GM23338 (cell line): ENCODE measurements at regions not wholly inside any gene's neighbourhood (a gene's known extent, or its start where the extent isn't known, plus 50 kb on each side); places are given as distances from the start of the nearest gene placed in this dataset.

ENCODE experiments used
- ATAC-seq: fragments of 200-7000 bp; cut with Tn5 transposase; 3 replicates; pipeline ENCODE4 v1.9.1; 2020
- DNase-seq: peaks from one replicate; pipeline ENCODE4 v3.0.0-alpha.2; 2015; ENCODE audit warnings: low spot score
- H2AFZ ChIP-seq: fragments of 200-600 bp; sonication (generic); 2 replicates; pipeline ENCODE4 v1.8.0; 2016; ENCODE audit warnings: antibody characterized with exemption, mild to moderate bottlenecking, moderate library complexity
- H3F3A ChIP-seq: fragments of 200-600 bp; sonication (generic); replicated peaks from 2 replicates; pipeline ENCODE4 v1.8.0; 2017; ENCODE audit warnings: antibody characterized with exemption, mixed run types, low read depth
- H3K27ac ChIP-seq: fragments of 200-600 bp; sonication (generic); 2 replicates; pipeline ENCODE4 v1.6.1; 2016; ENCODE audit warnings: low read depth
- H3K27me3 ChIP-seq: fragments of 200-600 bp; sonication (generic); 2 replicates; pipeline ENCODE4 v1.8.0; 2016; ENCODE audit warnings: mild to moderate bottlenecking, mixed run types, moderate library complexity; ENCODE audit not compliant: insufficient read depth
- H3K36me3 ChIP-seq: fragments of 200-600 bp; sonication (generic); 2 replicates; pipeline ENCODE4 v1.8.0; 2016; ENCODE audit warnings: mild to moderate bottlenecking; ENCODE audit not compliant: insufficient read depth
- H3K4me1 ChIP-seq: fragments of 200-600 bp; sonication (generic); 2 replicates; pipeline ENCODE4 v1.8.0; 2016; ENCODE audit warnings: mild to moderate bottlenecking, moderate library complexity; ENCODE audit not compliant: insufficient read depth
- H3K4me2 ChIP-seq: fragments of 200-600 bp; sonication (generic); 2 replicates; pipeline ENCODE4 v1.7.1; 2017; ENCODE audit warnings: mixed run types
- H3K4me3 ChIP-seq: fragments of 200-600 bp; sonication (generic); 2 replicates; pipeline ENCODE4 v1.6.1; 2016; ENCODE audit warnings: mixed run types
- H3K79me2 ChIP-seq: fragments of 200-600 bp; sonication (generic); replicated peaks from 2 replicates; pipeline ENCODE4 v1.8.0; 2017; ENCODE audit warnings: mild to moderate bottlenecking; ENCODE audit not compliant: insufficient read depth
- H3K9me2 ChIP-seq: fragments of 200-600 bp; sonication (generic); 2 replicates; pipeline ENCODE4 v1.8.0; 2017; ENCODE audit not compliant: insufficient read depth
- H4K20me1 ChIP-seq: fragments of 200-600 bp; sonication (generic); replicated peaks from 2 replicates; pipeline ENCODE4 v1.8.0; 2017; ENCODE audit warnings: mild to moderate bottlenecking; ENCODE audit not compliant: insufficient read depth
- H3K27ac Mint-ChIP-seq: 2 replicates; pipeline ENCODE4 v1.8.0; 2020; ENCODE audit warnings: inconsistent platforms, mild to moderate bottlenecking, moderate library complexity, mixed read lengths
- H3K27me3 Mint-ChIP-seq: 3 replicates; pipeline ENCODE4 v1.8.0; 2022; ENCODE audit warnings: low read depth, mild to moderate bottlenecking, moderate library complexity, mixed read lengths, inconsistent platforms; ENCODE audit not compliant: insufficient read depth, poor library complexity
- H3K36me3 Mint-ChIP-seq: 3 replicates; pipeline ENCODE4 v1.8.0; 2021; ENCODE audit warnings: low read depth, mild to moderate bottlenecking, inconsistent platforms, moderate library complexity, mixed read lengths
- H3K4me1 Mint-ChIP-seq: 3 replicates; pipeline ENCODE4 v1.8.0; 2020; ENCODE audit warnings: mild to moderate bottlenecking, inconsistent platforms, mixed read lengths
- H3K4me3 Mint-ChIP-seq: 3 replicates; pipeline ENCODE4 v1.8.0; 2021; ENCODE audit warnings: moderate library complexity, mild to moderate bottlenecking, inconsistent platforms, mixed read lengths
- H3K9me3 Mint-ChIP-seq: 3 replicates; pipeline ENCODE4 v1.8.0; 2020; ENCODE audit warnings: moderate library complexity, mild to moderate bottlenecking, inconsistent platforms, mixed read lengths
- CREB1 ChIP-seq: fragments of 250-450 bp; sonication (Bioruptor Pico); IDR thresholded peaks from 2 replicates; pipeline ENCODE4 v1.5.0; 2020; ENCODE audit warnings: low read depth, mild to moderate bottlenecking, moderate library complexity
- CTCF ChIP-seq, 2 experiments: fragments of 200-600 bp in 1 of 2; sonication (generic) in 1 of 2; conservative IDR thresholded peaks; 2 replicates each; pipeline versions ENCODE4 v1.5.1 to v1.6.1; 2016 to 2017; ENCODE audit warnings: antibody characterized with exemption in 2 of 2, low read depth in 2 of 2, mild to moderate bottlenecking in 2 of 2, moderate library complexity in 1 of 2
- ETS1 ChIP-seq: IDR thresholded peaks from 2 replicates; pipeline ENCODE4 v1.6.1; 2016; ENCODE audit warnings: antibody characterized with exemption
- EZH2 ChIP-seq: fragments of 200-600 bp; sonication (generic); IDR thresholded peaks from one replicate; pipeline ENCODE4 v1.8.0; 2017; ENCODE audit warnings: antibody characterized with exemption, mild to moderate bottlenecking, low read depth; ENCODE audit not compliant: unreplicated experiment
- EZH2phosphoT487 ChIP-seq: fragments of 200-600 bp; sonication (generic); IDR thresholded peaks from one replicate; pipeline ENCODE4 v1.8.1; 2018; ENCODE audit warnings: antibody characterized with exemption; ENCODE audit not compliant: unreplicated experiment
- JUNB ChIP-seq: IDR thresholded peaks from one replicate; pipeline ENCODE4 v1.6.1; 2016; ENCODE audit warnings: antibody characterized with exemption; ENCODE audit not compliant: unreplicated experiment
- NANOG ChIP-seq: IDR thresholded peaks from 2 replicates; pipeline ENCODE4 v1.6.1; 2016; ENCODE audit warnings: antibody characterized with exemption, borderline replicate concordance
- POLR2AphosphoS5 ChIP-seq: IDR thresholded peaks from 2 replicates; pipeline ENCODE4 v1.6.1; 2016; ENCODE audit warnings: antibody characterized with exemption, low read depth
- STAT1 ChIP-seq: IDR thresholded peaks from one replicate; pipeline ENCODE4 v1.6.1; 2016; ENCODE audit warnings: antibody characterized with exemption; ENCODE audit not compliant: unreplicated experiment
- ZNF114 ChIP-seq: fragments of 250-450 bp; sonication (Bioruptor Pico); IDR thresholded peaks from 2 replicates; pipeline ENCODE4 v1.5.0; 2020; ENCODE audit warnings: mild to moderate bottlenecking, moderate library complexity
- ZNF331 ChIP-seq: fragments of 250-450 bp; sonication (Bioruptor Pico); IDR thresholded peaks from 2 replicates; pipeline ENCODE4 v1.5.0; 2020; ENCODE audit warnings: low read depth, mild to moderate bottlenecking, moderate library complexity
- TF ChIP-seq, protein P1 (sequence below): IDR thresholded peaks from one replicate; pipeline ENCODE4 v1.6.1; 2018; ENCODE audit warnings: antibody characterized with exemption; ENCODE audit not compliant: unreplicated experiment
- TF ChIP-seq, protein P2 (sequence below): fragments of 250-450 bp; sonication (Bioruptor Pico); IDR thresholded peaks from 2 replicates; pipeline ENCODE4 v1.5.0; 2020; ENCODE audit warnings: mild to moderate bottlenecking, moderate library complexity

- Histone ChIP-seq H3K27ac (no peak overlapping the region), H3K4me3 (no peak overlapping the region), H3F3A (no peaks in the 10 kb centered on the region), H3K27me3 (no peaks in the 10 kb centered on the region), H3K4me1 (no peaks in the 10 kb centered on the region), H2AFZ (no peak overlapping the region), H3K36me3 (no peaks in the 10 kb centered on the region), H3K79me2 (no peaks in the 10 kb centered on the region), H4K20me1 (no peaks in the 10 kb centered on the region; the same call in 1 of the 2 replicates), H3K9me2 (peaks cover 4% of the 10 kb centered on the region; the same call in 1 of the 2 replicates), H3K4me2 (no peak overlapping the region)
- TF ChIP-seq ZNF331, result no peak
- no peak for TF ChIP-seq CREB1 (CRISPR knock-in tag)
- TF ChIP-seq, protein P1, sequence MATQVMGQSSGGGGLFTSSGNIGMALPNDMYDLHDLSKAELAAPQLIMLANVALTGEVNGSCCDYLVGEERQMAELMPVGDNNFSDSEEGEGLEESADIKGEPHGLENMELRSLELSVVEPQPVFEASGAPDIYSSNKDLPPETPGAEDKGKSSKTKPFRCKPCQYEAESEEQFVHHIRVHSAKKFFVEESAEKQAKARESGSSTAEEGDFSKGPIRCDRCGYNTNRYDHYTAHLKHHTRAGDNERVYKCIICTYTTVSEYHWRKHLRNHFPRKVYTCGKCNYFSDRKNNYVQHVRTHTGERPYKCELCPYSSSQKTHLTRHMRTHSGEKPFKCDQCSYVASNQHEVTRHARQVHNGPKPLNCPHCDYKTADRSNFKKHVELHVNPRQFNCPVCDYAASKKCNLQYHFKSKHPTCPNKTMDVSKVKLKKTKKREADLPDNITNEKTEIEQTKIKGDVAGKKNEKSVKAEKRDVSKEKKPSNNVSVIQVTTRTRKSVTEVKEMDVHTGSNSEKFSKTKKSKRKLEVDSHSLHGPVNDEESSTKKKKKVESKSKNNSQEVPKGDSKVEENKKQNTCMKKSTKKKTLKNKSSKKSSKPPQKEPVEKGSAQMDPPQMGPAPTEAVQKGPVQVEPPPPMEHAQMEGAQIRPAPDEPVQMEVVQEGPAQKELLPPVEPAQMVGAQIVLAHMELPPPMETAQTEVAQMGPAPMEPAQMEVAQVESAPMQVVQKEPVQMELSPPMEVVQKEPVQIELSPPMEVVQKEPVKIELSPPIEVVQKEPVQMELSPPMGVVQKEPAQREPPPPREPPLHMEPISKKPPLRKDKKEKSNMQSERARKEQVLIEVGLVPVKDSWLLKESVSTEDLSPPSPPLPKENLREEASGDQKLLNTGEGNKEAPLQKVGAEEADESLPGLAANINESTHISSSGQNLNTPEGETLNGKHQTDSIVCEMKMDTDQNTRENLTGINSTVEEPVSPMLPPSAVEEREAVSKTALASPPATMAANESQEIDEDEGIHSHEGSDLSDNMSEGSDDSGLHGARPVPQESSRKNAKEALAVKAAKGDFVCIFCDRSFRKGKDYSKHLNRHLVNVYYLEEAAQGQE, result no peak
- TF ChIP-seq ETS1, result no peak
- TF ChIP-seq POLR2AphosphoS5, result no peak
- no peak for TF ChIP-seq JUNB
- no peak for TF ChIP-seq NANOG
- TF ChIP-seq STAT1, result no peak
- TF ChIP-seq, protein P2, sequence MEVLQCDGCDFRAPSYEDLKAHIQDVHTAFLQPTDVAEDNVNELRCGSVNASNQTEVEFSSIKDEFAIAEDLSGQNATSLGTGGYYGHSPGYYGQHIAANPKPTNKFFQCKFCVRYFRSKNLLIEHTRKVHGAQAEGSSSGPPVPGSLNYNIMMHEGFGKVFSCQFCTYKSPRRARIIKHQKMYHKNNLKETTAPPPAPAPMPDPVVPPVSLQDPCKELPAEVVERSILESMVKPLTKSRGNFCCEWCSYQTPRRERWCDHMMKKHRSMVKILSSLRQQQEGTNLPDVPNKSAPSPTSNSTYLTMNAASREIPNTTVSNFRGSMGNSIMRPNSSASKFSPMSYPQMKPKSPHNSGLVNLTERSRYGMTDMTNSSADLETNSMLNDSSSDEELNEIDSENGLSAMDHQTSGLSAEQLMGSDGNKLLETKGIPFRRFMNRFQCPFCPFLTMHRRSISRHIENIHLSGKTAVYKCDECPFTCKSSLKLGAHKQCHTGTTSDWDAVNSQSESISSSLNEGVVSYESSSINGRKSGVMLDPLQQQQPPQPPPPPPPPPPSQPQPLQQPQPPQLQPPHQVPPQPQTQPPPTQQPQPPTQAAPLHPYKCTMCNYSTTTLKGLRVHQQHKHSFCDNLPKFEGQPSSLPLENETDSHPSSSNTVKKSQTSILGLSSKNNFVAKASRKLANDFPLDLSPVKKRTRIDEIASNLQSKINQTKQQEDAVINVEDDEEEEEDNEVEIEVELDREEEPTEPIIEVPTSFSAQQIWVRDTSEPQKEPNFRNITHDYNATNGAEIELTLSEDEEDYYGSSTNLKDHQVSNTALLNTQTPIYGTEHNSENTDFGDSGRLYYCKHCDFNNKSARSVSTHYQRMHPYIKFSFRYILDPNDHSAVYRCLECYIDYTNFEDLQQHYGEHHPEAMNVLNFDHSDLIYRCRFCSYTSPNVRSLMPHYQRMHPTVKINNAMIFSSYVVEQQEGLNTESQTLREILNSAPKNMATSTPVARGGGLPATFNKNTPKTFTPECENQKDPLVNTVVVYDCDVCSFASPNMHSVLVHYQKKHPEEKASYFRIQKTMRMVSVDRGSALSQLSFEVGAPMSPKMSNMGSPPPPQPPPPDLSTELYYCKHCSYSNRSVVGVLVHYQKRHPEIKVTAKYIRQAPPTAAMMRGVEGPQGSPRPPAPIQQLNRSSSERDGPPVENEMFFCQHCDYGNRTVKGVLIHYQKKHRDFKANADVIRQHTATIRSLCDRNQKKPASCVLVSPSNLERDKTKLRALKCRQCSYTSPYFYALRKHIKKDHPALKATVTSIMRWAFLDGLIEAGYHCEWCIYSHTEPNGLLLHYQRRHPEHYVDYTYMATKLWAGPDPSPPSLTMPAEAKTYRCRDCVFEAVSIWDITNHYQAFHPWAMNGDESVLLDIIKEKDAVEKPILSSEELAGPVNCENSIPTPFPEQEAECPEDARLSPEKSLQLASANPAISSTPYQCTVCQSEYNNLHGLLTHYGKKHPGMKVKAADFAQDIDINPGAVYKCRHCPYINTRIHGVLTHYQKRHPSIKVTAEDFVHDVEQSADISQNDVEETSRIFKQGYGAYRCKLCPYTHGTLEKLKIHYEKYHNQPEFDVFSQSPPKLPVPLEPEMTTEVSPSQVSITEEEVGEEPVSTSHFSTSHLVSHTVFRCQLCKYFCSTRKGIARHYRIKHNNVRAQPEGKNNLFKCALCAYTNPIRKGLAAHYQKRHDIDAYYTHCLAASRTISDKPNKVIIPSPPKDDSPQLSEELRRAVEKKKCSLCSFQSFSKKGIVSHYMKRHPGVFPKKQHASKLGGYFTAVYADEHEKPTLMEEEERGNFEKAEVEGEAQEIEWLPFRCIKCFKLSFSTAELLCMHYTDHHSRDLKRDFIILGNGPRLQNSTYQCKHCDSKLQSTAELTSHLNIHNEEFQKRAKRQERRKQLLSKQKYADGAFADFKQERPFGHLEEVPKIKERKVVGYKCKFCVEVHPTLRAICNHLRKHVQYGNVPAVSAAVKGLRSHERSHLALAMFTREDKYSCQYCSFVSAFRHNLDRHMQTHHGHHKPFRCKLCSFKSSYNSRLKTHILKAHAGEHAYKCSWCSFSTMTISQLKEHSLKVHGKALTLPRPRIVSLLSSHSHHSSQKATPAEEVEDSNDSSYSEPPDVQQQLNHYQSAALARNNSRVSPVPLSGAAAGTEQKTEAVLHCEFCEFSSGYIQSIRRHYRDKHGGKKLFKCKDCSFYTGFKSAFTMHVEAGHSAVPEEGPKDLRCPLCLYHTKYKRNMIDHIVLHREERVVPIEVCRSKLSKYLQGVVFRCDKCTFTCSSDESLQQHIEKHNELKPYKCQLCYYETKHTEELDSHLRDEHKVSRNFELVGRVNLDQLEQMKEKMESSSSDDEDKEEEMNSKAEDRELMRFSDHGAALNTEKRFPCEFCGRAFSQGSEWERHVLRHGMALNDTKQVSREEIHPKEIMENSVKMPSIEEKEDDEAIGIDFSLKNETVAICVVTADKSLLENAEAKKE (CRISPR knock-in tag), result no peak
- no peak for TF ChIP-seq EZH2
- TF ChIP-seq ZNF114, result no peak
- no peak for TF ChIP-seq EZH2phosphoT487
- no peak for TF ChIP-seq CTCF (conservative IDR thresholded peaks at IDR 0.05; ENCODE audit: low read depth in 2 of 2)
- ATAC-seq (no peak), DNase-seq (no peak)
- Mint-ChIP-seq H3K4me3 (no peak overlapping the region), H3K4me1 (no peaks in the 10 kb centered on the region), H3K27ac (no peak overlapping the region), H3K27me3 (peaks cover 2% of the 10 kb centered on the region), H3K9me3 (no peaks in the 10 kb centered on the region), H3K36me3 (no peaks in the 10 kb centered on the region)
These were observed 497.1 kb upstream of the ARGLU1 start for GRCh38 chr13:107065036-107065435.
